GM12878 (cell line): ENCODE measurements at regions not wholly inside any gene's neighbourhood (a gene's known extent, or its start where the extent isn't known, plus 50 kb on each side); places are given as distances from the start of the nearest gene placed in this dataset.

Source experiments
- ATAC-seq: fragments of 200-7000 bp; cut with Tn5 transposase; 3 replicates; pipeline ENCODE4 v1.9.1; 2020; ENCODE audit warnings: mild to moderate bottlenecking, moderate library complexity
- BruUV-seq: library from RNA; stranded (reverse); fragments of 400-500 nt; replicated peaks from 2 replicates; lab custom pipeline; 2021; lab: Mats Ljungman, UMichigan
- CTCF ChIA-PET: fragments of 300-600 bp; sonication (Branson Sonifier 250); formaldehyde crosslinking; extraction: SDS; loops from one replicate; lab custom pipeline; 2021; ENCODE audit warnings: inconsistent platforms; lab: Yijun Ruan, JAX
- POLR2A ChIA-PET: fragments of 350-600 bp; formaldehyde crosslinking; extraction: SDS; loops from one replicate; lab custom pipeline; 2021; ENCODE audit warnings: inconsistent platforms; lab: Charles Lee
- RAD21 ChIA-PET: fragments of 300-600 bp; sonication (Branson Sonifier 250); formaldehyde crosslinking; loops from one replicate; lab custom pipeline; 2023; ENCODE audit warnings: antibody characterized with exemption; ENCODE audit not compliant: unreplicated experiment; lab: Charles Lee
- SMC1A ChIA-PET: fragments of 300-600 bp; sonication (Branson Sonifier 250); formaldehyde crosslinking; loops from one replicate; lab custom pipeline; 2023; ENCODE audit not compliant: unreplicated experiment, uncharacterized antibody; lab: Charles Lee
- DNase-seq: peaks from one replicate; pipeline ENCODE4 v3.0.0-alpha.2; 2011; ENCODE audit warnings: low read depth, low spot score
- FAIRE-seq: peaks from 3 replicates; lab custom pipeline; 2011; peaks lifted over from hg19 to GRCh38; lab: Jason Lieb, UNC
- H2AFZ ChIP-seq: 2 replicates; pipeline ENCODE4 v1.6.0; 2011; ENCODE audit warnings: low read depth, low read length, control low read depth; ENCODE audit not compliant: control insufficient read depth
- H3K27ac ChIP-seq: 2 replicates; pipeline ENCODE4 v1.5.1; 2011; ENCODE audit warnings: control low read depth; ENCODE audit not compliant: control insufficient read depth, insufficient read depth
- H3K27me3 ChIP-seq, 2 experiments: replicated peaks in 1 of 2; 2 replicates each; pipeline versions ENCODE4 v1.6.0 to v1.6.1; 2011; ENCODE audit warnings: low read length in 1 of 2; ENCODE audit not compliant: control insufficient read depth in 2 of 2, insufficient read depth in 2 of 2
- H3K36me3 ChIP-seq, 2 experiments: 2 replicates each; pipeline ENCODE4 v1.5.1; 2011; ENCODE audit warnings: low read length in 1 of 2; ENCODE audit not compliant: control insufficient read depth in 2 of 2, insufficient read depth in 2 of 2
- H3K4me1 ChIP-seq: 2 replicates; pipeline ENCODE4 v1.6.1; 2011; ENCODE audit warnings: mild to moderate bottlenecking, low read length, moderate library complexity, mixed read lengths; ENCODE audit not compliant: control insufficient read depth, insufficient read depth
- H3K4me2 ChIP-seq: 2 replicates; pipeline ENCODE4 v1.6.0; 2011; ENCODE audit warnings: control low read depth; ENCODE audit not compliant: control insufficient read depth, insufficient read depth
- H3K4me3 ChIP-seq: fragments of 200-600 bp; sonication (generic); 2 replicates; pipeline ENCODE4 v1.5.1; 2016
- H3K79me2 ChIP-seq: 2 replicates; pipeline ENCODE4 v1.6.0; 2011; ENCODE audit warnings: low read length; ENCODE audit not compliant: control insufficient read depth, insufficient read depth
- H3K9ac ChIP-seq: 2 replicates; pipeline ENCODE4 v1.8.0; 2011; ENCODE audit warnings: low read length, control low read depth, mixed read lengths; ENCODE audit not compliant: control insufficient read depth, insufficient read depth
- H3K9me3 ChIP-seq: replicated peaks from 3 replicates; pipeline ENCODE4 v1.5.1; 2011; ENCODE audit warnings: mild to moderate bottlenecking, low read length; ENCODE audit not compliant: control insufficient read depth, insufficient read depth
- H4K20me1 ChIP-seq: 2 replicates; pipeline ENCODE4 v1.6.0; 2011; ENCODE audit not compliant: control insufficient read depth, insufficient read depth
- BRCA1 ChIP-seq: IDR thresholded peaks from 2 replicates; pipeline ENCODE4 v1.6.1; 2011; ENCODE audit warnings: low read depth, low read length, improper control_type of control experiment
- CBX5 ChIP-seq: sonication (generic); IDR thresholded peaks from 2 replicates; pipeline ENCODE4 v1.6.1; 2016; ENCODE audit warnings: low read depth, moderate library complexity, mild to moderate bottlenecking, inconsistent platforms
- CHD2 ChIP-seq: IDR thresholded peaks from 2 replicates; pipeline ENCODE4 v1.6.1; 2011; ENCODE audit warnings: low read depth, low read length, improper control_type of control experiment, borderline replicate concordance
- E2F8 ChIP-seq: fragments of 450-650 bp; IDR thresholded peaks from 2 replicates; pipeline ENCODE4 v1.6.1; 2018; ENCODE audit warnings: mild to moderate bottlenecking, low read depth, moderate library complexity; ENCODE audit not compliant: partially characterized antibody
- E4F1 ChIP-seq: fragments of 450-650 bp; IDR thresholded peaks from 2 replicates; pipeline ENCODE4 v1.6.1; 2018; ENCODE audit warnings: borderline replicate concordance, mild to moderate bottlenecking; ENCODE audit not compliant: partially characterized antibody
- HDAC6 ChIP-seq: fragments of 200-600 bp; sonication (generic); IDR thresholded peaks from one replicate; pipeline ENCODE4 v1.8.0; 2017; ENCODE audit warnings: antibody characterized with exemption; ENCODE audit not compliant: unreplicated experiment
- MEF2B ChIP-seq: fragments of 450-650 bp; IDR thresholded peaks from 2 replicates; pipeline ENCODE4 v1.6.1; 2018; ENCODE audit warnings: mild to moderate bottlenecking, moderate library complexity; ENCODE audit not compliant: partially characterized antibody, poor library complexity, severe bottlenecking
- NFIC ChIP-seq: IDR thresholded peaks from 2 replicates; pipeline ENCODE4 v1.6.1; 2012; ENCODE audit warnings: low read depth, mild to moderate bottlenecking, inconsistent platforms, low read length, moderate library complexity
- NFXL1 ChIP-seq: fragments of 450-650 bp; IDR thresholded peaks from 2 replicates; pipeline ENCODE4 v1.6.1; 2017; ENCODE audit warnings: antibody characterized with exemption, mild to moderate bottlenecking, borderline replicate concordance
- NR2C1 ChIP-seq: fragments of 450-650 bp; IDR thresholded peaks from 2 replicates; pipeline ENCODE4 v1.6.1; 2017; ENCODE audit warnings: antibody characterized with exemption, mild to moderate bottlenecking, moderate library complexity
- PML ChIP-seq: IDR thresholded peaks from 2 replicates; pipeline ENCODE4 v1.6.1; 2012; ENCODE audit warnings: low read length, inconsistent platforms
- RAD21 ChIP-seq: IDR thresholded peaks from 2 replicates; pipeline ENCODE4 v1.6.1; 2011; ENCODE audit warnings: mild to moderate bottlenecking, low read depth, low read length, moderate library complexity; ENCODE audit not compliant: insufficient read depth
- RUNX3 ChIP-seq: IDR thresholded peaks from 2 replicates; pipeline ENCODE4 v1.6.1; 2012; ENCODE audit warnings: low read length, inconsistent platforms
- WGBS: methylation state at CpG from one replicate; pipeline ENCODE4 v1.1.6; 2016; ENCODE audit warnings: low lambda C conversion rate; ENCODE audit not compliant: insufficient replicate concordance, insufficient coverage; ENCODE audit errors: missing lambda C conversion rate; 5-methylcytosine and 5-hydroxymethylcytosine counted together
- in situ Hi-C: fragments of 300-500 bp; cut with MboI; formaldehyde crosslinking; loops from 9 replicates; pipeline ENCODE4 v1.14.3; 2018; ENCODE audit warnings: mixed read lengths
- intact Hi-C: fragments of 100-400 bp; cut with micrococcal nuclease; formaldehyde crosslinking; loops from one replicate; pipeline ENCODE4 v1.14.2; 2022; ENCODE audit not compliant: unreplicated experiment

- ChIA-PET RAD21 (no interaction called here), CTCF (no interaction called here), POLR2A (interaction anchor here (0.5 kb wide), 1 partner anchor 59 kb away, joined by 3 read pairs; no protein-coding TSS in a partner anchor), SMC1A (no interaction called here)
- Histone ChIP-seq H2AFZ (no peak overlapping the region), H3K4me2 (no peak overlapping the region), H3K27me3 (no peaks in the 10 kb centered on the region), H3K4me1 (no peaks in the 10 kb centered on the region), H3K9ac (no peak overlapping the region), H3K9me3 (no peaks in the 10 kb centered on the region), H3K79me2 (no peaks in the 10 kb centered on the region), H4K20me1 (no peaks in the 10 kb centered on the region), H3K36me3 (no peaks in the 10 kb centered on the region), H3K27ac (no peak overlapping the region), H3K4me3 (no peak overlapping the region)
- no peak for TF ChIP-seq RAD21
- no peak for TF ChIP-seq BRCA1
- DNase-seq (no peak), FAIRE-seq (no peak), ATAC-seq (no peak)
- intact Hi-C loops (no loop called here), in situ Hi-C loops (no loop called here)
- BruUV-seq: no TSS peak
- 94% methylated on average over 1 of the region's 1 CpG for WGBS
Measured at GRCh38 chr3:181637456-181637855, 74.3 kb upstream of the SOX2 start.

- Histone ChIP-seq H3K79me2 (no peaks in the 10 kb centered on the region), H3K4me3 (no peak overlapping the region), H2AFZ (no peak overlapping the region), H3K9ac (no peak overlapping the region), H3K4me2 (no peak overlapping the region), H4K20me1 (no peaks in the 10 kb centered on the region), H3K36me3 (no peaks in the 10 kb centered on the region), H3K4me1 (no peaks in the 10 kb centered on the region), H3K9me3 (no peaks in the 10 kb centered on the region), H3K27me3 (no peaks in the 10 kb centered on the region), H3K27ac (no peak overlapping the region)
- ATAC-seq (no peak), DNase-seq (no peak), FAIRE-seq (no peak)
- BruUV-seq: no TSS peak
- SMC1A ChIA-PET: no interaction called here
- RAD21 ChIA-PET: no interaction called here
- intact Hi-C loops: no loop called here
- CTCF ChIA-PET: interaction anchor here (0.6 kb wide), 1 partner anchor 11 kb away, joined by 4 read pairs; no protein-coding TSS in a partner anchor
- POLR2A ChIA-PET: interaction anchor here (0.5 kb wide), 1 partner anchor 59 kb away, joined by 3 read pairs; no protein-coding TSS in a partner anchor
- WGBS: 69% methylated on average over 4 of the region's 4 CpGs
- in situ Hi-C loops: no loop called here
- no peak for TF ChIP-seq NR2C1
- no peak for TF ChIP-seq CHD2
- no peak for TF ChIP-seq E4F1
- no peak for TF ChIP-seq NFIC
- TF ChIP-seq CBX5: no peak
- TF ChIP-seq PML: no peak
- TF ChIP-seq RUNX3: no peak
- TF ChIP-seq HDAC6: no peak
- no peak for TF ChIP-seq NFXL1
- TF ChIP-seq MEF2B: no peak
- no peak for TF ChIP-seq E2F8
Measured at GRCh38 chr3:181637056-181637455, 74.7 kb upstream of the SOX2 start.
